ENCODE measurements at regions not wholly inside any gene's neighbourhood (a gene's known extent, or its start where the extent isn't known, plus 50 kb on each side); places are given as distances from the start of the nearest gene placed in this dataset.

- no peak for TF ChIP-seq POLR2A (IDR thresholded peaks at IDR 0.05)
- TF ChIP-seq CTCF (IDR thresholded peaks at IDR 0.05): no peak
- no peak for TF ChIP-seq EP300 (IDR thresholded peaks at IDR 0.05)
- TF ChIP-seq POLR2AphosphoS5 (IDR thresholded peaks at IDR 0.05): no peak
Observed at GRCh38 chr17:73877962-73878361, 233.7 kb upstream of the SDK2 start.
